ENCODE measurements at regions not wholly inside any gene's neighbourhood (a gene's known extent, or its start where the extent isn't known, plus 50 kb on each side); places are given as distances from the start of the nearest gene placed in this dataset.

- no peak for DNase-seq (ENCODE audit: low read depth)
Measured at GRCh38 chr2:6355886-6356761, 509.6 kb downstream of the CMPK2 start.

GRCh38 chr2:6358546-6358945, 507.2 kb downstream of the CMPK2 start:
- DNase-seq (ENCODE audit: low read depth): no peak

- no peak for DNase-seq (ENCODE audit: low read depth)
Measured at GRCh38 chr2:6358985-6359384, 506.7 kb downstream of the CMPK2 start.

- DNase-seq (ENCODE audit: low read depth): no peak
Measured at GRCh38 chr2:6359964-6360363, 505.7 kb downstream of the CMPK2 start.

- DNase-seq (ENCODE audit: low read depth): no peak
Measured at GRCh38 chr2:6362671-6363450, 502.8 kb downstream of the CMPK2 start.

- DNase-seq (ENCODE audit: low read depth): no peak
Measured at GRCh38 chr2:6368281-6368680, 497.4 kb downstream of the CMPK2 start.

- DNase-seq (ENCODE audit: low read depth): no peak
Measured at GRCh38 chr2:6369266-6369665, 496.4 kb downstream of the CMPK2 start.

- no peak for DNase-seq (ENCODE audit: low read depth)
Measured at GRCh38 chr2:6370753-6371551, 494.8 kb downstream of the CMPK2 start.

GRCh38 chr2:6372317-6372901, 493.3 kb downstream of the CMPK2 start:
- no peak for DNase-seq (ENCODE audit: low read depth)

GRCh38 chr2:6381326-6381725, 484.4 kb downstream of the CMPK2 start:
- no peak for DNase-seq (ENCODE audit: low read depth)

- DNase-seq (ENCODE audit: low read depth): no peak
Measured at GRCh38 chr2:6384341-6384740, 481.4 kb downstream of the CMPK2 start.

GRCh38 chr2:6392354-6392753, 473.4 kb downstream of the CMPK2 start:
- DNase-seq (ENCODE audit: low read depth): no peak

- DNase-seq (ENCODE audit: low read depth): no peak
Measured at GRCh38 chr2:6392966-6393365, 472.7 kb downstream of the CMPK2 start.

- DNase-seq (ENCODE audit: low read depth): no peak
Measured at GRCh38 chr2:6393819-6394218, 471.9 kb downstream of the CMPK2 start.

- no peak for DNase-seq (ENCODE audit: low read depth)
Measured at GRCh38 chr2:6394276-6394675, 471.4 kb downstream of the CMPK2 start.

- no peak for DNase-seq (ENCODE audit: low read depth)
Measured at GRCh38 chr2:6398421-6398820, 467.3 kb downstream of the CMPK2 start.

- DNase-seq (ENCODE audit: low read depth): no peak
Measured at GRCh38 chr2:6401301-6401700, 464.4 kb downstream of the CMPK2 start.

GRCh38 chr2:6408057-6408456, 457.6 kb downstream of the CMPK2 start:
- DNase-seq (ENCODE audit: low read depth): no peak

- DNase-seq (ENCODE audit: low read depth): no peak
Measured at GRCh38 chr2:6410313-6410712, 455.4 kb downstream of the CMPK2 start.

GRCh38 chr2:6412533-6413091, 453.1 kb downstream of the CMPK2 start:
- DNase-seq (ENCODE audit: low read depth): no peak

- DNase-seq (ENCODE audit: low read depth): no peak
Measured at GRCh38 chr2:6417050-6417449, 448.7 kb downstream of the CMPK2 start.

GRCh38 chr2:6418291-6418690, 447.4 kb downstream of the CMPK2 start:
- DNase-seq (ENCODE audit: low read depth): no peak
